Panc1 (cell line): ENCODE measurements at regions not wholly inside any gene's neighbourhood (a gene's known extent, or its start where the extent isn't known, plus 50 kb on each side); places are given as distances from the start of the nearest gene placed in this dataset.

Experiments used
- ATAC-seq: fragments of 200-7000 bp; cut with Tn5 transposase; 2 replicates; pipeline ENCODE4 v1.9.1; 2020; ENCODE audit warnings: mild to moderate bottlenecking, moderate library complexity
- BruUV-seq: library from RNA; stranded (reverse); fragments of 400-500 nt; replicated peaks from 2 replicates; lab custom pipeline; 2021; lab: Mats Ljungman, UMichigan
- CTCF ChIA-PET: fragments of 300-600 bp; sonication (Branson Sonifier 250); formaldehyde crosslinking; loops from one replicate; lab custom pipeline; 2022; ENCODE audit warnings: antibody characterized with exemption; lab: Charles Lee
- POLR2A ChIA-PET: fragments of 300-600 bp; sonication (Branson Sonifier 250); formaldehyde crosslinking; loops from one replicate; lab custom pipeline; 2022; ENCODE audit warnings: antibody characterized with exemption; lab: Charles Lee
- DNase-seq: peaks from one replicate; pipeline ENCODE4 v3.0.0-alpha.2; 2010; ENCODE audit warnings: low read depth, low spot score
- H3K27ac ChIP-seq: 2 replicates; pipeline ENCODE4 v1.5.1; 2011; ENCODE audit warnings: mild to moderate bottlenecking, low read length, inconsistent platforms
- H3K27me3 ChIP-seq: fragments of 200-500 bp; sonication (Bioruptor generic); 2 replicates; pipeline ENCODE4 v1.6.0; 2014; ENCODE audit warnings: low read length, inconsistent platforms; ENCODE audit not compliant: control insufficient read depth, insufficient read depth
- H3K36me3 ChIP-seq: fragments of 200-500 bp; sonication (Bioruptor generic); 2 replicates; pipeline ENCODE4 v1.5.1; 2014; ENCODE audit warnings: inconsistent platforms, mild to moderate bottlenecking, low read length, moderate library complexity; ENCODE audit not compliant: control insufficient read depth, insufficient read depth
- H3K4me1 ChIP-seq: 2 replicates; pipeline ENCODE4 v1.5.1; 2011; ENCODE audit warnings: inconsistent platforms, mild to moderate bottlenecking, low read length, moderate library complexity; ENCODE audit not compliant: control insufficient read depth, insufficient read depth
- H3K4me3 ChIP-seq, 2 experiments: 2 replicates each; pipeline ENCODE4 v1.5.1; 2011 to 2012; ENCODE audit warnings: low read depth in 2 of 2, low read length in 2 of 2, mild to moderate bottlenecking in 2 of 2, inconsistent platforms in 1 of 2, moderate library complexity in 1 of 2
- H3K9me3 ChIP-seq: fragments of 200-500 bp; sonication (Bioruptor generic); 2 replicates; pipeline ENCODE4 v1.5.1; 2014; ENCODE audit warnings: low read depth, mild to moderate bottlenecking, inconsistent platforms, low read length, moderate library complexity; ENCODE audit not compliant: control insufficient read depth, insufficient read depth
- POLR2AphosphoS5 ChIP-seq: IDR thresholded peaks from 2 replicates; pipeline ENCODE4 v1.6.1; 2012; ENCODE audit warnings: mild to moderate bottlenecking, low read depth, low read length, moderate library complexity
- SIN3A ChIP-seq: IDR thresholded peaks from 2 replicates; pipeline ENCODE4 v1.6.1; 2012; ENCODE audit warnings: low read depth, mild to moderate bottlenecking, low read length, moderate library complexity, borderline replicate concordance; ENCODE audit not compliant: insufficient read depth
- TCF7L2 ChIP-seq: IDR thresholded peaks from 2 replicates; pipeline ENCODE4 v1.6.1; 2011; ENCODE audit warnings: mild to moderate bottlenecking, low read depth, low read length, inconsistent platforms
- in situ Hi-C: cut with HindIII; loops from 2 replicates; pipeline ENCODE4 v1.10.0; 2016; ENCODE audit warnings: low sequenced_read_pairs, low pct_unique_long_range_greater_than_20kb
- intact Hi-C: fragments of 100-400 bp; cut with micrococcal nuclease; formaldehyde crosslinking; loops from one replicate; pipeline ENCODE4 v1.10.0; 2022; ENCODE audit not compliant: unreplicated experiment
- TF ChIP-seq, protein P1 (sequence below): fragments of 450-650 bp; IDR thresholded peaks from 2 replicates; pipeline ENCODE4 v1.5.1; 2017; ENCODE audit warnings: mild to moderate bottlenecking
- TF ChIP-seq, protein P2 (sequence below), 2 experiments: IDR thresholded peaks; 2 replicates each; pipeline ENCODE4 v1.6.1; 2011 to 2012; ENCODE audit warnings: low read depth in 2 of 2, control low read depth in 1 of 2, low read length in 1 of 2, mild to moderate bottlenecking in 1 of 2, moderate library complexity in 1 of 2; ENCODE audit not compliant: insufficient read depth in 1 of 2

DNA sequence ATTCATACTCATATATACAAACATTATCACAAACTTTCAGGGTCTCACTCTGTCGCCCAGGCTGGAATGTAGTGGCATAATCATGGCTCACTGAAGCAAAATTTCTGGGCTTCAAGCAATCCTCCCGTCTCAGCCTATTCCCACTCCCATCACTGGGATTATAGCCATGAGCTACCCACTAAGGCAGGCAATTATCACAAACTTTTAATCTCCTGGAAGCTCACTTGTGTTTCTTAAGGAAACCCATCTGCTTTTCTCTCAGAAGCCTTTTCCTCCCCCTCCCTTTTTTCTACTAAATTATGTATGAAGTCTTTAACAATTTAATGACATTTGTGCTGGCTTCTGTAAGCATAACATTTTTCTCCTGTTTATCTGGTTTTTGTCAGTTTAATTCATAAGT, 170.5 kb downstream of the AREG start:
- in situ Hi-C loops (no loop called here), intact Hi-C loops (no loop called here)
- TF ChIP-seq TCF7L2 = no peak
- TF ChIP-seq, protein P1, sequence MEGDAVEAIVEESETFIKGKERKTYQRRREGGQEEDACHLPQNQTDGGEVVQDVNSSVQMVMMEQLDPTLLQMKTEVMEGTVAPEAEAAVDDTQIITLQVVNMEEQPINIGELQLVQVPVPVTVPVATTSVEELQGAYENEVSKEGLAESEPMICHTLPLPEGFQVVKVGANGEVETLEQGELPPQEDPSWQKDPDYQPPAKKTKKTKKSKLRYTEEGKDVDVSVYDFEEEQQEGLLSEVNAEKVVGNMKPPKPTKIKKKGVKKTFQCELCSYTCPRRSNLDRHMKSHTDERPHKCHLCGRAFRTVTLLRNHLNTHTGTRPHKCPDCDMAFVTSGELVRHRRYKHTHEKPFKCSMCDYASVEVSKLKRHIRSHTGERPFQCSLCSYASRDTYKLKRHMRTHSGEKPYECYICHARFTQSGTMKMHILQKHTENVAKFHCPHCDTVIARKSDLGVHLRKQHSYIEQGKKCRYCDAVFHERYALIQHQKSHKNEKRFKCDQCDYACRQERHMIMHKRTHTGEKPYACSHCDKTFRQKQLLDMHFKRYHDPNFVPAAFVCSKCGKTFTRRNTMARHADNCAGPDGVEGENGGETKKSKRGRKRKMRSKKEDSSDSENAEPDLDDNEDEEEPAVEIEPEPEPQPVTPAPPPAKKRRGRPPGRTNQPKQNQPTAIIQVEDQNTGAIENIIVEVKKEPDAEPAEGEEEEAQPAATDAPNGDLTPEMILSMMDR = no peak
- BruUV-seq = no TSS peak
- no peak overlapping the region for H3K4me3 ChIP-seq
- H3K9me3 ChIP-seq = no peaks in the 10 kb centered on the region
- no peaks in the 10 kb centered on the region for H3K4me1 ChIP-seq
- no peak overlapping the region for H3K27ac ChIP-seq
- DNase-seq (no peak), ATAC-seq (no peak)
- ChIA-PET POLR2A (no interaction called here), CTCF (interaction anchor here (0.7 kb wide), 1 partner anchor 430 kb away, joined by 3 read pairs; no protein-coding TSS in a partner anchor)
- H3K36me3 ChIP-seq = no peaks in the 10 kb centered on the region
- H3K27me3 ChIP-seq = no peaks in the 10 kb centered on the region

DNA sequence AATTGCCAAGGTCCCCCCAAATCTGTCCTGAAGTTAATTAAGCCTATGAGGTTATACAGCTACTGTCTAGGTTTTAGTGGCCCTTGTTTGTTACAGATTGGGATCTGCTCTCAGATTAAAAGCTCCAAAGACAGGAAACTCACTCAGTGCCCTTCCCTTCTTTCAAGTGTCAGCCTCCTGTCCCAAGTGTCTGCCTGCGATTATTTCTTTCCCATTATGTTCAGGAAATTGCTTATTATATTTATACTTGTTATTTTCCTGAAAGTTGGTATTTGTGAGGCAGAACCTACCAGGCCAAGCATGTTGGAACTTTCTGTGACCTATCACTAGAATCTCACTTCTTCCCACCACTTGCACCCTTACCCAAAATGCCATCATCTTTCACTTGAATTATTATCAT, 173.2 kb downstream of the AREG start:
- TF ChIP-seq TCF7L2 = no peak
- TF ChIP-seq SIN3A = no peak
- TF ChIP-seq, protein P2, sequence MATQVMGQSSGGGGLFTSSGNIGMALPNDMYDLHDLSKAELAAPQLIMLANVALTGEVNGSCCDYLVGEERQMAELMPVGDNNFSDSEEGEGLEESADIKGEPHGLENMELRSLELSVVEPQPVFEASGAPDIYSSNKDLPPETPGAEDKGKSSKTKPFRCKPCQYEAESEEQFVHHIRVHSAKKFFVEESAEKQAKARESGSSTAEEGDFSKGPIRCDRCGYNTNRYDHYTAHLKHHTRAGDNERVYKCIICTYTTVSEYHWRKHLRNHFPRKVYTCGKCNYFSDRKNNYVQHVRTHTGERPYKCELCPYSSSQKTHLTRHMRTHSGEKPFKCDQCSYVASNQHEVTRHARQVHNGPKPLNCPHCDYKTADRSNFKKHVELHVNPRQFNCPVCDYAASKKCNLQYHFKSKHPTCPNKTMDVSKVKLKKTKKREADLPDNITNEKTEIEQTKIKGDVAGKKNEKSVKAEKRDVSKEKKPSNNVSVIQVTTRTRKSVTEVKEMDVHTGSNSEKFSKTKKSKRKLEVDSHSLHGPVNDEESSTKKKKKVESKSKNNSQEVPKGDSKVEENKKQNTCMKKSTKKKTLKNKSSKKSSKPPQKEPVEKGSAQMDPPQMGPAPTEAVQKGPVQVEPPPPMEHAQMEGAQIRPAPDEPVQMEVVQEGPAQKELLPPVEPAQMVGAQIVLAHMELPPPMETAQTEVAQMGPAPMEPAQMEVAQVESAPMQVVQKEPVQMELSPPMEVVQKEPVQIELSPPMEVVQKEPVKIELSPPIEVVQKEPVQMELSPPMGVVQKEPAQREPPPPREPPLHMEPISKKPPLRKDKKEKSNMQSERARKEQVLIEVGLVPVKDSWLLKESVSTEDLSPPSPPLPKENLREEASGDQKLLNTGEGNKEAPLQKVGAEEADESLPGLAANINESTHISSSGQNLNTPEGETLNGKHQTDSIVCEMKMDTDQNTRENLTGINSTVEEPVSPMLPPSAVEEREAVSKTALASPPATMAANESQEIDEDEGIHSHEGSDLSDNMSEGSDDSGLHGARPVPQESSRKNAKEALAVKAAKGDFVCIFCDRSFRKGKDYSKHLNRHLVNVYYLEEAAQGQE (IDR thresholded peaks at IDR 0.05; ENCODE audit: insufficient read depth in 1 of 2, low read depth in 2 of 2, low read length in 1 of 2) = no peak
- TF ChIP-seq, protein P1 = no peak
- no peak for TF ChIP-seq POLR2AphosphoS5
- no peaks in the 10 kb centered on the region for H3K9me3 ChIP-seq
- POLR2A ChIA-PET = no interaction called here
- no peaks in the 10 kb centered on the region for H3K36me3 ChIP-seq
- H3K27me3 ChIP-seq = no peaks in the 10 kb centered on the region
- DNase-seq (no peak), ATAC-seq (no peak)
- intact Hi-C loops (no loop called here), in situ Hi-C loops (no loop called here)
- H3K4me1 ChIP-seq = no peaks in the 10 kb centered on the region
- H3K4me3 ChIP-seq = no peak overlapping the region
- no TSS peak for BruUV-seq
- CTCF ChIA-PET = interaction anchor here (0.6 kb wide), 1 partner anchor 26 kb away, joined by 3 read pairs; no protein-coding TSS in a partner anchor
- no peak overlapping the region for H3K27ac ChIP-seq
